ENCODE measurements at regions not wholly inside any gene's neighbourhood (a gene's known extent, or its start where the extent isn't known, plus 50 kb on each side); places are given as distances from the start of the nearest gene placed in this dataset.

DNA sequence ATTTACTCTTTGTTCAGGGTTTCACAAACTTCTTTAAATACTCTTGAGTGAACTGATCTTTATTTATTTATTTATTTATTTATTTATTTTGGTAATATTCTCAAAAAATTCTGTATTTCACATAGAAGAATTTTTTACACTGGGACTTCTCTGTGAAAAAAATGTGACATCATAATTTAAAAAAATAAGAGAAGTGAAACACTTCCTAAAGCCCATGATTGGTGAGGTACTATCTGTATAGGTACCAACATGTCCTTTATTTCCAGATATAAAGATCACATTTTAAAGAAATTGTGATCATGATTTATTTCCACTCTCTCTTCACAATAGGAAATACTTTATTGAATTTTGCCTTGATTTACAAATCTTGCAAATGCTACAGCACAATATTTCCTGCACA, 497.1 kb downstream of the FAT4 start:
- no peak for TF ChIP-seq CTCF (IDR thresholded peaks at IDR 0.05)
- TF ChIP-seq POLR2A (IDR thresholded peaks at IDR 0.05), result no peak
- no peak for TF ChIP-seq EP300 (IDR thresholded peaks at IDR 0.05)
